ENCODE measurements at regions not wholly inside any gene's neighbourhood (a gene's known extent, or its start where the extent isn't known, plus 50 kb on each side); places are given as distances from the start of the nearest gene placed in this dataset.

DNA sequence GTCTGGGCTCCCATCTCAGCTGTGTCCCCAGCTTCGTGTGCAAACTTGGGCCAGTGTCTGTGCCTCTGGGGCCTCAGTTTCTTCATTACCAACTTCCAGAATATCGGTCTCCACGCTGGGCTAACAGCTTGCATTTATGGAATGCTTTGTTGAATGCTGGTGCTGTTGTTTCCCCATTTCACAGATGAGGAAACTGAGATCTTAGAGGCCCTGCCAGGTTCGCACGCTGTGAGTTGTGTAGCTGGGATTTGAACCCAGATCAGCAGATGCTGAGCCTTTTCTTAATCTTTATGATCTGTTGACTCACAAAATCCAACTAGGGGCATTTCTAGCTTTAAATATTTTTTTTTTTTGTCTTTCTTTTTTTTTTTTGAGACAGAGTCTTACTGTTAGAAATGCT lies 101.5 kb upstream of the STX18 start:
- Histone ChIP-seq H3K36me3 (no peaks in the 10 kb centered on the region), H3K4me1 (no peaks in the 10 kb centered on the region), H3K27me3 (no peaks in the 10 kb centered on the region), H3K4me3 (ENCODE audit: low read depth, low read length) (no peak overlapping the region), H3K9me3 (no peaks in the 10 kb centered on the region)
- no peak for DNase-seq
- TF ChIP-seq CTCF (IDR thresholded peaks at IDR 0.05; ENCODE audit: low read depth, low read length), result no peak

DNA sequence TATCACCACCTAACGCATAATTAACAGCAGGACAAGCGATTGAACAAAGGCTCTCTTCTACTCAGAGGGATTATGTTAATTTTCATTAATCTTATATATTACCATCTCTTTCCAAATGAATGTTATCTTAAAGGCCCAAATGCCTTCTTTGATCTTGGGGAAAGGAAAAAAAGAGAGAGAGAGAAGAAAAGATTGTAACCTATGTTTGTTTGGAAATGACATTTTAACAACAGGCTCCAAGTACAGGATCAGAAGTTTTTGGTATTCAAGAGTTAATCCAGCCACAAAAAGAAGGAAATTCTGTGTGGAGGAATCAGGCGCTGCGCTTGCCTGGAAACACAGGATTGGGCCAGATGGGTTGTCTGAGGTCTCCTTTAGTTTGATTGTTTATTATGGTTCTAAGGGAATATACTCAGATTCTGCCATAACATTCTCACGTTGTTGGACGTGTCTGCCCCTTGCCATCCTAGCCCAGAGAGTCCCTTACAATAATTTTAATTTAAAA lies 100.7 kb upstream of the STX18 start:
- H3K4me3 ChIP-seq (ENCODE audit: low read depth, low read length), result no peak overlapping the region
- no peak for DNase-seq
- no peaks in the 10 kb centered on the region for H3K4me1 ChIP-seq
- TF ChIP-seq CTCF (IDR thresholded peaks at IDR 0.05; ENCODE audit: low read depth, low read length), result no peak
- no peaks in the 10 kb centered on the region for H3K36me3 ChIP-seq
- no peaks in the 10 kb centered on the region for H3K27me3 ChIP-seq
- no peaks in the 10 kb centered on the region for H3K9me3 ChIP-seq

GRCh38 chr4:4641661-4642495 lies 100.0 kb upstream of the STX18 start:
- no peak for DNase-seq
- no peaks in the 10 kb centered on the region for H3K4me1 ChIP-seq
- H3K36me3 ChIP-seq, result no peaks in the 10 kb centered on the region
- no peaks in the 10 kb centered on the region for H3K27me3 ChIP-seq
- TF ChIP-seq CTCF (IDR thresholded peaks at IDR 0.05; ENCODE audit: low read depth, low read length), result no peak
- H3K9me3 ChIP-seq, result no peaks in the 10 kb centered on the region
- H3K4me3 ChIP-seq (ENCODE audit: low read depth, low read length), result no peak overlapping the region

DNA sequence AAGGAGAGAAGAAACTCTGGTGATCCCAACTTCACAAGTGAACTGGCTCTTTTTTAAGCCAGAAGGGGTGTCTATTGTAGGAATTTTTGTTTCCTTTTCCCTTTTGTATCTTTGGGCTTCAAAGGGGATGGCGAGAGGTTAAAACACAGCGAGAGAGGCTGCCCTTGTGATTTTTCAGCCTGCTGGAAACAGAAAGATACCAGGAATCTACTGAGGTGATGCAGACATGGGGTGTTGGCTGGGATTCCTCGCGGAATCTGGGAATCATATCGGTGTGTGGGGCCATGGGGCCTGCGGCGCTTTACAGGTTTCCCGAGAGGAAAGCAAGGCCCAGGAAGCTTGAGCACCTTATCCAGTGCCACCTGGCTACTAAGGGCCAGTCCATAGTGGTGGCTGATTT lies 99.4 kb upstream of the STX18 start:
- Histone ChIP-seq H3K4me1 (no peaks in the 10 kb centered on the region), H3K36me3 (no peaks in the 10 kb centered on the region), H3K4me3 (ENCODE audit: low read depth, low read length) (no peak overlapping the region), H3K9me3 (no peaks in the 10 kb centered on the region), H3K27me3 (no peaks in the 10 kb centered on the region)
- DNase-seq, result no peak
- TF ChIP-seq CTCF (IDR thresholded peaks at IDR 0.05; ENCODE audit: low read depth, low read length), result no peak

- H3K36me3 ChIP-seq, result no peaks in the 10 kb centered on the region
- DNase-seq, result no peak
- no peaks in the 10 kb centered on the region for H3K27me3 ChIP-seq
- no peaks in the 10 kb centered on the region for H3K9me3 ChIP-seq
- H3K4me1 ChIP-seq, result no peaks in the 10 kb centered on the region
- TF ChIP-seq CTCF (IDR thresholded peaks at IDR 0.05; ENCODE audit: low read depth, low read length), result no peak
- no peak overlapping the region for H3K4me3 ChIP-seq (ENCODE audit: low read depth, low read length)
Observed at GRCh38 chr4:4640692-4641091, 98.8 kb upstream of the STX18 start.

- no peaks in the 10 kb centered on the region for H3K36me3 ChIP-seq
- no peak for DNase-seq
- TF ChIP-seq CTCF (IDR thresholded peaks at IDR 0.05; ENCODE audit: low read depth, low read length), result no peak
- no peaks in the 10 kb centered on the region for H3K27me3 ChIP-seq
- H3K4me1 ChIP-seq, result no peaks in the 10 kb centered on the region
- H3K4me3 ChIP-seq (ENCODE audit: low read depth, low read length), result no peak overlapping the region
- H3K9me3 ChIP-seq, result no peaks in the 10 kb centered on the region
Observed at GRCh38 chr4:4639370-4639769, 97.5 kb upstream of the STX18 start.
